Liver (tissue), 2 donors: ENCODE measurements at regions not wholly inside any gene's neighbourhood (a gene's known extent, or its start where the extent isn't known, plus 50 kb on each side); places are given as distances from the start of the nearest gene placed in this dataset.
"Not testable (repeated sequence)": the region's sequence is repeated elsewhere in the genome, so short reads cannot be mapped to it uniquely, and the experiment has no call there.

ENCODE experiments used
- CTCF ChIP-seq: fragments of 150-350 bp; IDR thresholded peaks from 2 replicates; pipeline ENCODE4 v1.5.1; 2017; ENCODE audit warnings: improper control_type of control experiment, low read depth, low read length; ENCODE audit not compliant: missing input control
- ZBTB33 ChIP-seq: IDR thresholded peaks from 2 replicates; pipeline ENCODE4 v1.6.1; 2016; ENCODE audit warnings: antibody characterized with exemption
- donor health status: healthy.

DNA sequence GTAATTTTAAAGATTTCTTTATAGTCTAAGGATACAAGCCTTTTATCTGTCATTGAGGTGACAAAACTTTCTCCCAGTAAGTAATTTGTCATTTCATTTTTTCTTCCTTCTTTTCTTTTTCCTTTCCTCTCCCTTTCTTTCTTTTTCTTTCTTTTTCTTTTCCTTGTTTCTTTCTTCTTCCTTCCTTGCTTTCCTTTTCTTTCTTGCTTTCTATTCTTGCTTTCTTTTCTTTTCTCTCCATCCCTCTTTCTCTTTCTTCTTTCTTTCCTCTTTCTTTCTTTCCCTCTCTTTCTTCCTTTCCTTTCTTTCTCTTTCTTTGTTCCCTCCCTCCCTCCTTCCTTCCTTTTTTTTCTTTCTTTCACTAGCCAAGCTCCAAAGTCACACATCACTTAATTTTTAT, 148.8 kb downstream of the GOLGA6L4 start:
- TF ChIP-seq ZBTB33, CTCF: not testable (repeated sequence)
